Parathyroid adenoma (tissue), 2 donors: ENCODE measurements at regions not wholly inside any gene's neighbourhood (a gene's known extent, or its start where the extent isn't known, plus 50 kb on each side); places are given as distances from the start of the nearest gene placed in this dataset.

Experiments used
- H2AFZ ChIP-seq: fragments of 300-600 bp; sonication (generic); one replicate; pipeline ENCODE4 v1.7.0; 2017; ENCODE audit warnings: antibody characterized with exemption, mild to moderate bottlenecking
- H3K27ac ChIP-seq: fragments of 300-600 bp; sonication (generic); one replicate; pipeline ENCODE4 v1.7.0; 2017
- H3K27me3 ChIP-seq: fragments of 300-600 bp; sonication (generic); one replicate; pipeline ENCODE4 v1.7.0; 2017; ENCODE audit warnings: low read length; ENCODE audit not compliant: control insufficient read depth, insufficient read depth
- H3K36me3 ChIP-seq: fragments of 300-600 bp; sonication (generic); one replicate; pipeline ENCODE4 v1.7.0; 2017; ENCODE audit warnings: low read length; ENCODE audit not compliant: control insufficient read depth, insufficient read depth
- H3K4me1 ChIP-seq: fragments of 300-600 bp; sonication (generic); one replicate; pipeline ENCODE4 v1.7.0; 2017; ENCODE audit warnings: control low read depth
- H3K4me2 ChIP-seq: fragments of 300-600 bp; sonication (generic); one replicate; pipeline ENCODE4 v1.7.0; 2017; ENCODE audit warnings: low read length
- H3K4me3 ChIP-seq: fragments of 300-600 bp; sonication (generic); one replicate; pipeline ENCODE4 v1.7.0; 2017; ENCODE audit warnings: low read depth, low read length
- H3K79me2 ChIP-seq: fragments of 300-600 bp; sonication (generic); one replicate; pipeline ENCODE4 v1.7.0; 2017; ENCODE audit warnings: control low read depth
- H3K9ac ChIP-seq: fragments of 300-600 bp; sonication (generic); one replicate; pipeline ENCODE4 v1.7.0; 2017; ENCODE audit warnings: mild to moderate bottlenecking
- H3K9me3 ChIP-seq: fragments of 300-600 bp; sonication (generic); one replicate; pipeline ENCODE4 v1.7.0; 2017; ENCODE audit warnings: low read length; ENCODE audit not compliant: control insufficient read depth
- CTCF ChIP-seq: fragments of 300-600 bp; sonication (generic); IDR thresholded peaks from one replicate; pipeline ENCODE4 v1.7.0; 2017; ENCODE audit warnings: antibody characterized with exemption, mild to moderate bottlenecking
- donor health status: primary hyperparathyroidism.

GRCh38 chr3:144775551-144775950 lies 803.9 kb downstream of the DIPK2A start:
- Histone ChIP-seq H3K4me1 (no peaks in the 10 kb centered on the region), H3K4me3 (no peak overlapping the region), H3K79me2 (no peaks in the 10 kb centered on the region), H3K9me3 (no peaks in the 10 kb centered on the region), H3K4me2 (no peak overlapping the region), H3K27me3 (no peaks in the 10 kb centered on the region), H3K36me3 (no peaks in the 10 kb centered on the region), H3K9ac (no peak overlapping the region), H3K27ac (no peak overlapping the region), H2AFZ (no peak overlapping the region)
- TF ChIP-seq CTCF = no peak

- no peaks in the 10 kb centered on the region for H3K27me3 ChIP-seq
- H3K4me3 ChIP-seq = no peak overlapping the region
- no peaks in the 10 kb centered on the region for H3K79me2 ChIP-seq
- no peaks in the 10 kb centered on the region for H3K9me3 ChIP-seq
- H2AFZ ChIP-seq = no peak overlapping the region
- H3K9ac ChIP-seq = no peak overlapping the region
- no peak overlapping the region for H3K27ac ChIP-seq
- no peaks in the 10 kb centered on the region for H3K4me1 ChIP-seq
- no peak overlapping the region for H3K4me2 ChIP-seq
- H3K36me3 ChIP-seq = no peaks in the 10 kb centered on the region
- no peak for TF ChIP-seq CTCF
Measured at GRCh38 chr3:144777906-144778305, 806.3 kb downstream of the DIPK2A start.

GRCh38 chr3:144791034-144791433 lies 819.4 kb downstream of the DIPK2A start:
- no peaks in the 10 kb centered on the region for H3K36me3 ChIP-seq
- TF ChIP-seq CTCF = no peak
- H3K4me2 ChIP-seq = no peak overlapping the region
- H3K4me3 ChIP-seq = no peak overlapping the region
- no peaks in the 10 kb centered on the region for H3K27me3 ChIP-seq
- H3K4me1 ChIP-seq = no peaks in the 10 kb centered on the region
- no peak overlapping the region for H2AFZ ChIP-seq
- H3K27ac ChIP-seq = no peak overlapping the region
- H3K9me3 ChIP-seq = no peaks in the 10 kb centered on the region
- no peaks in the 10 kb centered on the region for H3K79me2 ChIP-seq
- no peak overlapping the region for H3K9ac ChIP-seq

- Histone ChIP-seq H3K36me3 (no peaks in the 10 kb centered on the region), H2AFZ (no peak overlapping the region), H3K79me2 (no peaks in the 10 kb centered on the region), H3K4me3 (no peak overlapping the region), H3K27ac (no peak overlapping the region), H3K9ac (no peak overlapping the region), H3K27me3 (no peaks in the 10 kb centered on the region), H3K9me3 (no peaks in the 10 kb centered on the region), H3K4me1 (no peaks in the 10 kb centered on the region), H3K4me2 (no peak overlapping the region)
- no peak for TF ChIP-seq CTCF
Measured at GRCh38 chr3:144801890-144802289, 830.3 kb downstream of the DIPK2A start.

GRCh38 chr3:144809380-144809779 lies 837.8 kb downstream of the DIPK2A start:
- H3K36me3 ChIP-seq = no peaks in the 10 kb centered on the region
- no peaks in the 10 kb centered on the region for H3K27me3 ChIP-seq
- no peaks in the 10 kb centered on the region for H3K9me3 ChIP-seq
- no peak overlapping the region for H3K4me2 ChIP-seq
- H3K4me1 ChIP-seq = no peaks in the 10 kb centered on the region
- H3K4me3 ChIP-seq = no peak overlapping the region
- TF ChIP-seq CTCF = no peak
- H2AFZ ChIP-seq = no peak overlapping the region
- H3K79me2 ChIP-seq = no peaks in the 10 kb centered on the region
- H3K27ac ChIP-seq = no peak overlapping the region
- no peak overlapping the region for H3K9ac ChIP-seq
